ENCODE measurements at regions not wholly inside any gene's neighbourhood (a gene's known extent, or its start where the extent isn't known, plus 50 kb on each side); places are given as distances from the start of the nearest gene placed in this dataset.

GRCh38 chr11:32172041-32172847 is 81.4 kb downstream of the RCN1 start:
- no peak overlapping the region for H3K27ac ChIP-seq
- TF ChIP-seq ZFX (IDR thresholded peaks at IDR 0.05) = no peak
- TF ChIP-seq, protein P1, sequence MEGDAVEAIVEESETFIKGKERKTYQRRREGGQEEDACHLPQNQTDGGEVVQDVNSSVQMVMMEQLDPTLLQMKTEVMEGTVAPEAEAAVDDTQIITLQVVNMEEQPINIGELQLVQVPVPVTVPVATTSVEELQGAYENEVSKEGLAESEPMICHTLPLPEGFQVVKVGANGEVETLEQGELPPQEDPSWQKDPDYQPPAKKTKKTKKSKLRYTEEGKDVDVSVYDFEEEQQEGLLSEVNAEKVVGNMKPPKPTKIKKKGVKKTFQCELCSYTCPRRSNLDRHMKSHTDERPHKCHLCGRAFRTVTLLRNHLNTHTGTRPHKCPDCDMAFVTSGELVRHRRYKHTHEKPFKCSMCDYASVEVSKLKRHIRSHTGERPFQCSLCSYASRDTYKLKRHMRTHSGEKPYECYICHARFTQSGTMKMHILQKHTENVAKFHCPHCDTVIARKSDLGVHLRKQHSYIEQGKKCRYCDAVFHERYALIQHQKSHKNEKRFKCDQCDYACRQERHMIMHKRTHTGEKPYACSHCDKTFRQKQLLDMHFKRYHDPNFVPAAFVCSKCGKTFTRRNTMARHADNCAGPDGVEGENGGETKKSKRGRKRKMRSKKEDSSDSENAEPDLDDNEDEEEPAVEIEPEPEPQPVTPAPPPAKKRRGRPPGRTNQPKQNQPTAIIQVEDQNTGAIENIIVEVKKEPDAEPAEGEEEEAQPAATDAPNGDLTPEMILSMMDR (conservative IDR thresholded peaks at IDR 0.05) = no peak

GRCh38 chr11:32172848-32173834 is 82.3 kb downstream of the RCN1 start:
- no peak overlapping the region for H3K27ac ChIP-seq
- no peak for TF ChIP-seq ZFX (IDR thresholded peaks at IDR 0.05)
- TF ChIP-seq, protein P1 (conservative IDR thresholded peaks at IDR 0.05) = peak; percentile 78

DNA sequence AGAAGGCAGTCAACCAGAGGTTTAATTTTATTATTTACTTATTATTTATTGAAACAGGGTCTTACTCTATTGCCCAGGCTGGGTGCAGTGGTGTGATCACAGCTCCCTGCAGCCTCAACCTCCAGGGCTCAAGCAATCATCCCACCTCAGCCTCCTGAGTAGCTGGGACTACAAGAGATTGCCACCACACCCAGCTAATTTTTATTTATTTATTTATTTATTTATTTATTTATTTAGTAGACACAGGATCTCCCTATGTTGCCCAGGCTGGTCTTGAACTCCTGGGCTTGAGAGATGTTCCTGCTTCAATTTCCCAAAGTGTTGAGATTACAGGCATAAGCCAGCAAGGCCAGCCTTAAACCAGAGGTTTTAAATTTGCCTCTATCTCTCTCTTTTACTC is 83.1 kb downstream of the RCN1 start:
- TF ChIP-seq, protein P1 (conservative IDR thresholded peaks at IDR 0.05) = no peak
- no peak for TF ChIP-seq ZFX (IDR thresholded peaks at IDR 0.05)
- no peak overlapping the region for H3K27ac ChIP-seq

GRCh38 chr11:32176223-32176934 is 85.5 kb downstream of the RCN1 start:
- TF ChIP-seq ZFX (IDR thresholded peaks at IDR 0.05) = no peak
- TF ChIP-seq, protein P1 (conservative IDR thresholded peaks at IDR 0.05) = peak; percentile 92
- H3K27ac ChIP-seq = no peak overlapping the region

DNA sequence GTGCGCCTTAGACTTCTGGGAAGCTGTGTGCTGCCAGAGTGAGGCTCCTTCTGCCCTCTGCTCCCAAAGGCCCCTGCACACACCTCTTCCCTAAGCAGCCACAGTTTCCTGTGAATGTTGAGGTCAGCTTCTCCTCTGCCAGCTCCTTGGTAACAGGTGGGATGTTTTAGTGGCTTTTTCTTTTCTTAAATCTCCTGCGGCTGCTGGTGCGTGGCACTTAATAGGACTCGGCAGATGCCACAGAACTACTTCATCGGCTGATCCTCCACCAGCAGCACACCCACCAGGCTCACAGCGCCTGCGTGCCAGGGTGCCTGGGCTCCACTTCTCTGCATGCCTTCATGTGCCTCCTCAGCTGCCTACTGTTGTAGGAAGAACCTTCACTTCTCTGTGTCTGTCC is 87.8 kb downstream of the RCN1 start:
- H3K27ac ChIP-seq = no peak overlapping the region
- TF ChIP-seq ZFX (IDR thresholded peaks at IDR 0.05) = no peak
- TF ChIP-seq, protein P1 (conservative IDR thresholded peaks at IDR 0.05) = no peak

DNA sequence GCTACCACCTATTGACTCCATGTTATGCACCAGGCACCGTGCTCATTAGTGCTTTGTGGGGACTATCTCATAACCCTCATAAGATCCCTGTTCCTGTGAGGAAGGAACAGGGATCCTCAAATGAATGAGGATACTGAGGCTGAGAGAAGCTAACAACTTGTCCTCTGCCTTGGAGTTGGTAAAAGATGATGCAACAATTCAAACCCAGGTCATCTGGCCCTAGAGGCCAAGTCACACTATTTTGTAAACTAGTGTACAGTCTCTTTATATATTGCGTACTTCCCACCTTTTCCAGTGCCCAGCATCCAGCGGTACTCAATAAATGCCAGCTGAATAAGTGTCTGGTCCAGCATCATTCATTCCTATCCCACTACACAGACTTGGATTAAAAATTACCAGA is 92.6 kb downstream of the RCN1 start:
- H3K27ac ChIP-seq = no peak overlapping the region
- no peak for TF ChIP-seq ZFX (IDR thresholded peaks at IDR 0.05)
- TF ChIP-seq, protein P1 (conservative IDR thresholded peaks at IDR 0.05) = no peak

All from C4-2B (cell line).